ENCODE measurements at regions not wholly inside any gene's neighbourhood (a gene's known extent, or its start where the extent isn't known, plus 50 kb on each side); places are given as distances from the start of the nearest gene placed in this dataset.

DNA sequence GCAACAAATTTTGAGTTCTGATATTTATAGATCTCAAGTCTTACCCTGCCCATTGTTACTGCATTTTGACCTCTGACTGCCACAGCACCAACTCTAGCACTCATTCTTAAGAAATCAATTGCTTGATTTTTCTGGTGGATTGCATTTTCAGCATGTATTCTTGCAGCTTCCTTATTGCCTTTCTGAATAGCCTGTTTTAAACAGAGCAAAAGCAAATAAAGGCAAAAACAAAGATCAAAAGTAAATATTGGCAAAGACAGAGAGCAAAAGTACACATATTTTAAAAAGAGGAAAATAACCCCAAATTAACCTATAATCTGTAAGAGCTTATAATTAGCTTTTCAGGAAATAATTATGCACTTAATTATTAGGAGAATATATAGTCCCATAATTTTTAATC is 129.4 kb upstream of the TENT5D start:
- Mint-ChIP-seq H3K27me3 (ENCODE audit: insufficient read depth, unreplicated experiment) (no peaks in the 10 kb centered on the region), H3K36me3 (ENCODE audit: insufficient read depth, unreplicated experiment) (no peaks in the 10 kb centered on the region), H3K4me3 (ENCODE audit: unreplicated experiment) (no peak overlapping the region), H3K27ac (ENCODE audit: unreplicated experiment) (no peak overlapping the region), H3K9me3 (ENCODE audit: unreplicated experiment) (peaks cover 8% of the 10 kb centered on the region), H3K4me1 (ENCODE audit: low read depth, unreplicated experiment) (no peaks in the 10 kb centered on the region)
- Histone ChIP-seq H3K4me3 (ENCODE audit: low read depth, low read length) (no peak overlapping the region), H3K36me3 (ENCODE audit: control insufficient read depth, insufficient read depth, low read length) (no peaks in the 10 kb centered on the region), H3K4me1 (no peaks in the 10 kb centered on the region), H3K27me3 (replicated peaks; ENCODE audit: control insufficient read depth, insufficient read depth, low read length) (no peaks in the 10 kb centered on the region), H3K9me3 (no peaks in the 10 kb centered on the region)
- intact Hi-C loops (cut with micrococcal nuclease; ENCODE audit: unreplicated experiment), result no loop called here
- TF ChIP-seq, protein P1, sequence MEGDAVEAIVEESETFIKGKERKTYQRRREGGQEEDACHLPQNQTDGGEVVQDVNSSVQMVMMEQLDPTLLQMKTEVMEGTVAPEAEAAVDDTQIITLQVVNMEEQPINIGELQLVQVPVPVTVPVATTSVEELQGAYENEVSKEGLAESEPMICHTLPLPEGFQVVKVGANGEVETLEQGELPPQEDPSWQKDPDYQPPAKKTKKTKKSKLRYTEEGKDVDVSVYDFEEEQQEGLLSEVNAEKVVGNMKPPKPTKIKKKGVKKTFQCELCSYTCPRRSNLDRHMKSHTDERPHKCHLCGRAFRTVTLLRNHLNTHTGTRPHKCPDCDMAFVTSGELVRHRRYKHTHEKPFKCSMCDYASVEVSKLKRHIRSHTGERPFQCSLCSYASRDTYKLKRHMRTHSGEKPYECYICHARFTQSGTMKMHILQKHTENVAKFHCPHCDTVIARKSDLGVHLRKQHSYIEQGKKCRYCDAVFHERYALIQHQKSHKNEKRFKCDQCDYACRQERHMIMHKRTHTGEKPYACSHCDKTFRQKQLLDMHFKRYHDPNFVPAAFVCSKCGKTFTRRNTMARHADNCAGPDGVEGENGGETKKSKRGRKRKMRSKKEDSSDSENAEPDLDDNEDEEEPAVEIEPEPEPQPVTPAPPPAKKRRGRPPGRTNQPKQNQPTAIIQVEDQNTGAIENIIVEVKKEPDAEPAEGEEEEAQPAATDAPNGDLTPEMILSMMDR (IDR thresholded peaks at IDR 0.05; ENCODE audit: insufficient read depth in 1 of 2, low read depth in 1 of 2, low read length in 1 of 2, severe bottlenecking in 1 of 2, unreplicated experiment in 1 of 2), result no peak
- no TSS peak for BruUV-seq (replicated peaks)
- DNase-seq, result no peak
- CTCF ChIA-PET, result no interaction called here
- POLR2A ChIA-PET, result no interaction called here

DNA sequence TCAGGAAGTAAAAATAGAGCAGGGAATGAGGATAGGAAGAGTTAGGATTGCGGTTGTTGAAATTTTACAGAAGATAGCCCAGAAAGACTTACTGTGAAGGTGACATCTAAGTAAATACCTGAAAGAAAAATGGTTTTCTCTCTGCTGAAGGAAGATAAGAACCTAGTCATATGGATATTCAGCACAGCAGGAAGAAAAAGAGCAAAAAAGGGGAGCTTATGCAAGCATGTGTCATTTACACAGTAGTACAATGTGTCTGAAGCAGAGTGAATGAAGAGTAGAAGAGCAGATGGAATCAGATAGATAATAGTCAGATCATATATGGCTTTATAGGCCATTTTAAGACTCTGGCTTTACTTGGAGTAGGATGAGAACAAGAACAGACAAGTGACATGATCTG is 126.9 kb upstream of the TENT5D start:
- POLR2A ChIA-PET, result no interaction called here

GRCh38 chrX:80306007-80306406 is 114.2 kb upstream of the TENT5D start:
- Histone ChIP-seq H3K4me3 (ENCODE audit: low read depth, low read length) (no peak overlapping the region), H3K9me3 (no peaks in the 10 kb centered on the region), H3K4me1 (no peaks in the 10 kb centered on the region), H3K36me3 (ENCODE audit: control insufficient read depth, insufficient read depth, low read length) (no peaks in the 10 kb centered on the region), H3K27me3 (replicated peaks; ENCODE audit: control insufficient read depth, insufficient read depth, low read length) (no peaks in the 10 kb centered on the region)
- TF ChIP-seq, protein P1 (IDR thresholded peaks at IDR 0.05; ENCODE audit: insufficient read depth in 1 of 2, low read depth in 1 of 2, low read length in 1 of 2, severe bottlenecking in 1 of 2, unreplicated experiment in 1 of 2), result no peak
- ChIA-PET CTCF (no interaction called here), POLR2A (no interaction called here)
- Mint-ChIP-seq H3K27me3 (ENCODE audit: insufficient read depth, unreplicated experiment) (no peaks in the 10 kb centered on the region), H3K9me3 (ENCODE audit: unreplicated experiment) (no peaks in the 10 kb centered on the region), H3K27ac (ENCODE audit: unreplicated experiment) (no peak overlapping the region), H3K36me3 (ENCODE audit: insufficient read depth, unreplicated experiment) (no peaks in the 10 kb centered on the region), H3K4me3 (ENCODE audit: unreplicated experiment) (no peak overlapping the region), H3K4me1 (ENCODE audit: low read depth, unreplicated experiment) (no peaks in the 10 kb centered on the region)
- DNase-seq, result no peak
- intact Hi-C loops (cut with micrococcal nuclease; ENCODE audit: unreplicated experiment), result no loop called here
- no TSS peak for BruUV-seq (replicated peaks)

More for the DNA sequence above, 126.9 kb upstream of the TENT5D start:
- Mint-ChIP-seq H3K4me3 (ENCODE audit: unreplicated experiment) (no peak overlapping the region), H3K27ac (ENCODE audit: unreplicated experiment) (no peak overlapping the region), H3K4me1 (ENCODE audit: low read depth, unreplicated experiment) (no peaks in the 10 kb centered on the region), H3K36me3 (ENCODE audit: insufficient read depth, unreplicated experiment) (no peaks in the 10 kb centered on the region), H3K9me3 (ENCODE audit: unreplicated experiment) (peaks cover 8% of the 10 kb centered on the region), H3K27me3 (ENCODE audit: insufficient read depth, unreplicated experiment) (no peaks in the 10 kb centered on the region)
- no TSS peak for BruUV-seq (replicated peaks)
- Histone ChIP-seq H3K27me3 (replicated peaks; ENCODE audit: control insufficient read depth, insufficient read depth, low read length) (no peaks in the 10 kb centered on the region), H3K36me3 (ENCODE audit: control insufficient read depth, insufficient read depth, low read length) (no peaks in the 10 kb centered on the region), H3K9me3 (no peaks in the 10 kb centered on the region), H3K4me1 (no peaks in the 10 kb centered on the region), H3K4me3 (ENCODE audit: low read depth, low read length) (no peak overlapping the region)
- DNase-seq, result no peak
- intact Hi-C loops (cut with micrococcal nuclease; ENCODE audit: unreplicated experiment), result no loop called here
- CTCF ChIA-PET, result no interaction called here
- TF ChIP-seq, protein P1 (IDR thresholded peaks at IDR 0.05; ENCODE audit: insufficient read depth in 1 of 2, low read depth in 1 of 2, low read length in 1 of 2, severe bottlenecking in 1 of 2, unreplicated experiment in 1 of 2), result no peak
